GM12865 (cell line): ENCODE measurements at regions not wholly inside any gene's neighbourhood (a gene's known extent, or its start where the extent isn't known, plus 50 kb on each side); places are given as distances from the start of the nearest gene placed in this dataset.

Source experiments
- DNase-seq: peaks from one replicate; pipeline ENCODE4 v3.0.0; 2010; ENCODE audit warnings: low read depth
- H3K4me3 ChIP-seq: 2 replicates; pipeline ENCODE4 v1.5.1; 2011; ENCODE audit warnings: mild to moderate bottlenecking, low read depth, low read length, control low read depth
- TF ChIP-seq, protein P1 (sequence below): IDR thresholded peaks from 2 replicates; pipeline ENCODE4 v1.5.1; 2011; ENCODE audit warnings: low read length, control low read depth, low read depth, inconsistent platforms; ENCODE audit not compliant: insufficient read depth; ENCODE audit errors: missing control alignments

- TF ChIP-seq, protein P1, sequence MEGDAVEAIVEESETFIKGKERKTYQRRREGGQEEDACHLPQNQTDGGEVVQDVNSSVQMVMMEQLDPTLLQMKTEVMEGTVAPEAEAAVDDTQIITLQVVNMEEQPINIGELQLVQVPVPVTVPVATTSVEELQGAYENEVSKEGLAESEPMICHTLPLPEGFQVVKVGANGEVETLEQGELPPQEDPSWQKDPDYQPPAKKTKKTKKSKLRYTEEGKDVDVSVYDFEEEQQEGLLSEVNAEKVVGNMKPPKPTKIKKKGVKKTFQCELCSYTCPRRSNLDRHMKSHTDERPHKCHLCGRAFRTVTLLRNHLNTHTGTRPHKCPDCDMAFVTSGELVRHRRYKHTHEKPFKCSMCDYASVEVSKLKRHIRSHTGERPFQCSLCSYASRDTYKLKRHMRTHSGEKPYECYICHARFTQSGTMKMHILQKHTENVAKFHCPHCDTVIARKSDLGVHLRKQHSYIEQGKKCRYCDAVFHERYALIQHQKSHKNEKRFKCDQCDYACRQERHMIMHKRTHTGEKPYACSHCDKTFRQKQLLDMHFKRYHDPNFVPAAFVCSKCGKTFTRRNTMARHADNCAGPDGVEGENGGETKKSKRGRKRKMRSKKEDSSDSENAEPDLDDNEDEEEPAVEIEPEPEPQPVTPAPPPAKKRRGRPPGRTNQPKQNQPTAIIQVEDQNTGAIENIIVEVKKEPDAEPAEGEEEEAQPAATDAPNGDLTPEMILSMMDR: no peak
- no peak for DNase-seq
- no peak overlapping the region for H3K4me3 ChIP-seq
Measured at GRCh38 chr5:72000707-72001106, 106.6 kb upstream of the MAP1B start.

- no peak overlapping the region for H3K4me3 ChIP-seq
- no peak for DNase-seq
- TF ChIP-seq, protein P1: no peak
Measured at GRCh38 chr5:72005671-72006070, 101.6 kb upstream of the MAP1B start.

- H3K4me3 ChIP-seq: no peak overlapping the region
- no peak for DNase-seq
- TF ChIP-seq, protein P1: no peak
Measured at GRCh38 chr5:72006361-72006760, 100.9 kb upstream of the MAP1B start.

GRCh38 chr5:72007336-72008111, 99.8 kb upstream of the MAP1B start:
- no peak for DNase-seq
- H3K4me3 ChIP-seq: no peak overlapping the region
- TF ChIP-seq, protein P1: no peak

DNA sequence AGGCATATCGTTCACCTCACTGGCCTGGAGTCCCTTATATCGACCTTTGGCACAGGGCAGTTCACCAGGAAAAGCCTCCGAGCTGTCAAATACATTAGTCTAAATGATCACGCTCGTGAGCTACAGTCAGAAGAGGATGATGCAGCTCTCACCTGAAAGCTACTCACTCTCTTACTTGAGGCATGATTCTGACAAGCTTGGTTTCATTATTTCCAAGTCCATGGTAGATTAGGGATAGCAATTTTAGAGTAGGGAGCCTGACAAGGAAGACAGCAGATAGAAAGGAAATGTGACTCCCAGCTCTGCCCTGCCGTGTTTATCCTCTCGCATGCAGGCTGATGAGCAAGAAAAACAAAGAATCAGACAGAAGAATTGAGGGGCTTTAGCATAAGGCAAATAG, 98.0 kb upstream of the MAP1B start:
- TF ChIP-seq, protein P1: no peak
- no peak for DNase-seq
- H3K4me3 ChIP-seq: no peak overlapping the region

DNA sequence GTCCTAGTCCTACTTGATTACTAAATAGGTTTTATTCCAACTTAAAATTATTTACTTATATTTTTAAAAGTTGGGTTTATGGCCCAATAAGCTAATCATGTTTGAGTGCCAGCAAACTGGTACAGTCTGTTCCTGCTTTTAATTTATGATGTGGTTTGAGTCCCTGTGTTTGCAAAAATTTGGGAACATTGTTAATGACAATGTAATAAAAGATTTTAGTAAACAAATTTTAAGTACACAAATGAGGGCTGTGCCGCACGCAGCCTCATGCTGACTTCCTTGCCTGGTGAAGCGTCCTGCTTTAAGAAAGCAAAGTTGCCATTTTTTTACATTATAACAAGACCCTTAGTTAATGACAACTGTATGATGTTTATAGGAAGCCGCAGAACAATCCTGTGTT, 96.8 kb upstream of the MAP1B start:
- H3K4me3 ChIP-seq: no peak overlapping the region
- no peak for DNase-seq
- TF ChIP-seq, protein P1: no peak

DNA sequence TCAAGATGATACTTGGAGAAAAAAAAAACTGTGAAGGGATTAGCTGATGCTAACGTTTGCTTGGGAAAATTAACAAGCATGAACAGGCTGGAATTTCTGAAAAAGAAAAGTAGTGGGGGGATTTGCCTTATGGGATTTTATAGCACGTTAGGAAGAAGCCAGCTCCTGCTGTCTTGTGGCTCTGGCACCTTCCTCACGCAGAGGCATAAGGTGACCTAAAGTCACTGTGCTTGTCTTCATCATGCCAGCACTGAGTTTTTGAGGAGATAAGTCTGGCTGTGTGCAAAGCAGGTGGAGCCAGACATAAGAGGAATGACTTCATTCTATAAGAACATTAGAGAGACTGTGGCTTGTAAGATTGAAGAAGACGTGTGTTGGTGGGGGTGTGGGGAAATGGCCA, 94.4 kb upstream of the MAP1B start:
- DNase-seq: no peak

More for the DNA sequence above, 94.4 kb upstream of the MAP1B start:
- TF ChIP-seq, protein P1: no peak
- no peak overlapping the region for H3K4me3 ChIP-seq
